IMR-90 (cell line): ENCODE measurements at regions not wholly inside any gene's neighbourhood (a gene's known extent, or its start where the extent isn't known, plus 50 kb on each side); places are given as distances from the start of the nearest gene placed in this dataset.
"Not testable (repeated sequence)": the region's sequence is repeated elsewhere in the genome, so short reads cannot be mapped to it uniquely, and the experiment has no call there.

Experiments used
- ATAC-seq: fragments of 200-7000 bp; cut with Tn5 transposase; 2 replicates; pipeline ENCODE4 v1.9.1; 2020; ENCODE audit warnings: low read depth, mild to moderate bottlenecking, moderate library complexity
- BruUV-seq: library from RNA; stranded (reverse); fragments of 400-500 nt; replicated peaks from 2 replicates; lab custom pipeline; 2021; lab: Mats Ljungman, UMichigan
- CTCF ChIA-PET: fragments of 300-600 bp; formaldehyde crosslinking; extraction: SDS; loops from one replicate; lab custom pipeline; 2021; ENCODE audit warnings: antibody characterized with exemption; lab: Yijun Ruan, JAX
- POLR2A ChIA-PET: fragments of 300-600 bp; sonication (Branson Sonifier 250); formaldehyde crosslinking; loops from one replicate; lab custom pipeline; 2022; ENCODE audit warnings: antibody characterized with exemption; ENCODE audit not compliant: unreplicated experiment; lab: Charles Lee
- DNase-seq: peaks from one replicate; pipeline ENCODE4 v3.0.0; 2013
- H2AFZ ChIP-seq: replicated peaks from 2 replicates; pipeline ENCODE3; 2013; ENCODE audit warnings: low read length, mild to moderate bottlenecking; ENCODE audit not compliant: poor library complexity
- H2AK5ac ChIP-seq: 2 replicates; pipeline ENCODE4 v1.6.1; 2013; ENCODE audit warnings: low read depth, low read length, inconsistent platforms
- H2AK9ac ChIP-seq: replicated peaks from 2 replicates; pipeline ENCODE3; 2013; ENCODE audit warnings: mild to moderate bottlenecking, low read depth, low read length, moderate library complexity; ENCODE audit not compliant: poor library complexity
- H2BK120ac ChIP-seq: 2 replicates; pipeline ENCODE4 v1.6.1; 2013; ENCODE audit warnings: low read depth, low read length, inconsistent platforms
- H2BK15ac ChIP-seq: 3 replicates; pipeline ENCODE4 v1.6.1; 2013; ENCODE audit warnings: low read depth, low read length, inconsistent platforms
- H2BK20ac ChIP-seq: 2 replicates; pipeline ENCODE4 v1.6.1; 2013; ENCODE audit warnings: low read depth, mild to moderate bottlenecking, inconsistent platforms, low read length, moderate library complexity
- H2BK5ac ChIP-seq: 2 replicates; pipeline ENCODE4 v1.6.1; 2013; ENCODE audit warnings: mild to moderate bottlenecking, low read depth, low read length, inconsistent platforms; ENCODE audit not compliant: poor library complexity, severe bottlenecking
- H3K14ac ChIP-seq: replicated peaks from 2 replicates; pipeline ENCODE4 v1.6.1; 2013; ENCODE audit warnings: low read depth, low read length, inconsistent platforms
- H3K18ac ChIP-seq: 2 replicates; pipeline ENCODE4 v1.6.1; 2013; ENCODE audit warnings: low read depth, low read length, control low read depth
- H3K23ac ChIP-seq: 2 replicates; pipeline ENCODE4 v1.6.1; 2013; ENCODE audit warnings: low read depth, low read length, inconsistent platforms
- H3K27ac ChIP-seq: 2 replicates; pipeline ENCODE4 v1.5.1; 2013; ENCODE audit warnings: mild to moderate bottlenecking, control low read depth, low read length; ENCODE audit not compliant: insufficient read depth
- H3K27me3 ChIP-seq: 2 replicates; pipeline ENCODE4 v1.6.1; 2013; ENCODE audit warnings: low read length; ENCODE audit not compliant: control insufficient read depth, insufficient read depth
- H3K36me3 ChIP-seq: 2 replicates; pipeline ENCODE4 v1.6.1; 2013; ENCODE audit warnings: low read length, mixed read lengths; ENCODE audit not compliant: control insufficient read depth, insufficient read depth
- H3K4ac ChIP-seq: 2 replicates; pipeline ENCODE4 v1.6.1; 2013; ENCODE audit warnings: low read depth, low read length, inconsistent platforms
- H3K4me1 ChIP-seq: 2 replicates; pipeline ENCODE4 v1.6.1; 2013; ENCODE audit warnings: low read length, mixed read lengths; ENCODE audit not compliant: control insufficient read depth, insufficient read depth
- H3K4me2 ChIP-seq: 2 replicates; pipeline ENCODE4 v1.6.1; 2013; ENCODE audit warnings: low read depth, mild to moderate bottlenecking, control low read depth, low read length, moderate library complexity
- H3K4me3 ChIP-seq: 2 replicates; pipeline ENCODE4 v1.5.1; 2013; ENCODE audit warnings: low read depth, mild to moderate bottlenecking, control low read depth, low read length, moderate library complexity; ENCODE audit not compliant: insufficient read depth
- H3K56ac ChIP-seq: 2 replicates; pipeline ENCODE4 v1.6.1; 2013; ENCODE audit warnings: low read length, inconsistent platforms; ENCODE audit not compliant: insufficient read depth; ENCODE audit errors: extremely low read depth
- H3K79me1 ChIP-seq, 2 experiments: 2 replicates each; pipeline ENCODE4 v1.6.1; 2013; ENCODE audit warnings: low read length in 2 of 2, inconsistent platforms in 1 of 2, low read depth in 1 of 2
- H3K9ac ChIP-seq: 2 replicates; pipeline ENCODE4 v1.6.1; 2013; ENCODE audit warnings: low read depth, low read length, control low read depth
- H3K9me1 ChIP-seq: 2 replicates; pipeline ENCODE4 v1.6.1; 2013; ENCODE audit warnings: low read length, inconsistent platforms; ENCODE audit not compliant: insufficient read depth
- H3K9me3 ChIP-seq: 2 replicates; pipeline ENCODE4 v1.6.1; 2013; ENCODE audit warnings: low read length; ENCODE audit not compliant: control insufficient read depth, insufficient read depth
- H4K20me1 ChIP-seq: 2 replicates; pipeline ENCODE4 v1.6.1; 2013; ENCODE audit warnings: low read length, inconsistent platforms; ENCODE audit not compliant: insufficient read depth
- H4K5ac ChIP-seq: 2 replicates; pipeline ENCODE4 v1.6.1; 2013; ENCODE audit warnings: mild to moderate bottlenecking, low read depth, low read length, control low read depth
- H4K8ac ChIP-seq, 2 experiments: 2 replicates each; pipeline ENCODE4 v1.6.1; 2013; ENCODE audit warnings: low read depth in 2 of 2, low read length in 2 of 2, control low read depth in 1 of 2, inconsistent platforms in 1 of 2
- H4K91ac ChIP-seq: 2 replicates; pipeline ENCODE4 v1.6.1; 2013; ENCODE audit warnings: low read depth, low read length, inconsistent platforms; ENCODE audit not compliant: insufficient read depth
- WGBS, 2 experiments: methylation state at CpG; one replicate each; pipeline versions ENCODE4 v1.1.5 to v1.1.7; 2013; ENCODE audit warnings: missing lambda C conversion rate in 2 of 2; ENCODE audit not compliant: insufficient read length in 1 of 2; ENCODE audit errors: extremely low coverage in 2 of 2; 5-methylcytosine and 5-hydroxymethylcytosine counted together
- dilution Hi-C: fragments of 300-500 bp; cut with HindIII; formaldehyde crosslinking; loops from one replicate; pipeline ENCODE4 v1.14.3; 2018; ENCODE audit warnings: low sequenced_read_pairs; ENCODE audit not compliant: unreplicated experiment
- in situ Hi-C: fragments of 300-500 bp; cut with MboI; formaldehyde crosslinking; loops from 3 replicates; pipeline ENCODE4 v1.14.3; 2019; ENCODE audit warnings: low sequenced_read_pairs, inconsistent platforms, mixed read lengths
- intact Hi-C: fragments of 100-400 bp; cut with micrococcal nuclease; formaldehyde crosslinking; loops from 2 replicates; pipeline ENCODE4 v1.10.0; 2022

DNA sequence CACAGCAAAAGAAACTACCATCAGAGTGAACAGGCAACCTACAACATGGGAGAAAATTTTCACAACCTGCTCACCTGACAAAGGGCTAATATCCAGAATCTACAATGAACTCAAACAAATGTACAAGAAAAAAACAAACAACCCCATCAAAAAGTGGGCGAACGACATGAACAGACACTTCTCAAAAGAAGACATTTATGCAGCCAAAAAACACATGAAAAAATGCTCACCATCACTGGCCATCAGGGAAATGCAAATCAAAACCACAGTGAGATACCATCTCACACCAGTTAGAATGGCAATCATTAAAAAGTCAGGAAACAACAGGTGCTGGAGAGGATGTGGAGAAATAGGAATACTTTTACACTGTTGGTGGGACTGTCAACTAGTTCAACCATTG lies 207.8 kb downstream of the USP6NL start:
- WGBS, 2 experiments, result no CpG with 5 or more reads among the region's 2 CpGs
- H3K9me3 ChIP-seq, H3K4me2 ChIP-seq, in situ Hi-C loops, H3K4me3 ChIP-seq, H3K14ac ChIP-seq, H3K9me1 ChIP-seq, H3K4me1 ChIP-seq, H4K91ac ChIP-seq, intact Hi-C loops, H3K56ac ChIP-seq, H2AK9ac ChIP-seq, H3K9ac ChIP-seq, H3K27me3 ChIP-seq, H2BK15ac ChIP-seq, H3K27ac ChIP-seq, H3K18ac ChIP-seq, H2BK20ac ChIP-seq, BruUV-seq, DNase-seq, H3K36me3 ChIP-seq, H2AFZ ChIP-seq, H4K5ac ChIP-seq, CTCF ChIA-PET, H3K23ac ChIP-seq, ATAC-seq, H4K8ac ChIP-seq, H4K20me1 ChIP-seq, H2BK5ac ChIP-seq, H2BK120ac ChIP-seq, dilution Hi-C loops, POLR2A ChIA-PET, H3K4ac ChIP-seq, H2AK5ac ChIP-seq, H3K79me1 ChIP-seq: not testable (repeated sequence)
